H9 (cell line): ENCODE measurements at regions not wholly inside any gene's neighbourhood (a gene's known extent, or its start where the extent isn't known, plus 50 kb on each side); places are given as distances from the start of the nearest gene placed in this dataset.

ENCODE experiments used
- DNase-seq: peaks from one replicate; pipeline ENCODE4 v3.0.0-alpha.2; 2017
- H2AFZ ChIP-seq: one replicate; pipeline ENCODE4 v1.6.1; 2013; ENCODE audit warnings: mild to moderate bottlenecking, low read length, control low read depth, moderate library complexity
- H2AK5ac ChIP-seq: 2 replicates; pipeline ENCODE4 v1.6.1; 2013; ENCODE audit warnings: low read length, control low read depth, mixed read lengths; ENCODE audit not compliant: insufficient read length
- H2BK120ac ChIP-seq: one replicate; pipeline ENCODE4 v1.6.1; 2013; ENCODE audit warnings: low read depth, mild to moderate bottlenecking, low read length, control low read depth, inconsistent platforms; ENCODE audit not compliant: poor library complexity, severe bottlenecking
- H2BK12ac ChIP-seq: 2 replicates; pipeline ENCODE4 v1.6.1; 2013; ENCODE audit warnings: low read length, control low read depth, mixed read lengths, low read depth; ENCODE audit not compliant: insufficient read length
- H2BK15ac ChIP-seq: 2 replicates; pipeline ENCODE4 v1.6.1; 2013; ENCODE audit warnings: low read depth, low read length, control low read depth
- H2BK20ac ChIP-seq: one replicate; pipeline ENCODE4 v1.6.1; 2013; ENCODE audit warnings: low read depth, mild to moderate bottlenecking, low read length, control low read depth, inconsistent platforms; ENCODE audit not compliant: poor library complexity, severe bottlenecking
- H2BK5ac ChIP-seq: 2 replicates; pipeline ENCODE4 v1.6.1; 2013; ENCODE audit warnings: low read length, control low read depth, mixed read lengths; ENCODE audit not compliant: insufficient read length
- H3K14ac ChIP-seq: 2 replicates; pipeline ENCODE4 v1.6.1; 2013; ENCODE audit warnings: low read length, control low read depth; ENCODE audit not compliant: insufficient read depth
- H3K18ac ChIP-seq: 2 replicates; pipeline ENCODE4 v1.6.1; 2013; ENCODE audit warnings: low read depth, mild to moderate bottlenecking, mixed read lengths, low read length, control low read depth; ENCODE audit not compliant: insufficient read length
- H3K23ac ChIP-seq: 2 replicates; pipeline ENCODE4 v1.6.1; 2013; ENCODE audit warnings: low read length, control low read depth, mixed read lengths, low read depth; ENCODE audit not compliant: insufficient read length
- H3K23me2 ChIP-seq: 2 replicates; pipeline ENCODE4 v1.6.1; 2013; ENCODE audit warnings: low read depth, mild to moderate bottlenecking, mixed read lengths, low read length, control low read depth; ENCODE audit not compliant: insufficient read length, poor library complexity, severe bottlenecking
- H3K27ac ChIP-seq: 2 replicates; pipeline ENCODE4 v1.5.1; 2013; ENCODE audit warnings: low read length, control low read depth, mixed read lengths, low read depth; ENCODE audit not compliant: insufficient read length
- H3K27me3 ChIP-seq: 2 replicates; pipeline ENCODE4 v1.6.1; 2013; ENCODE audit warnings: low read length, control low read depth, inconsistent platforms; ENCODE audit not compliant: insufficient read depth
- H3K4ac ChIP-seq: 2 replicates; pipeline ENCODE4 v1.6.1; 2013; ENCODE audit warnings: low read depth, mild to moderate bottlenecking, control low read depth, inconsistent platforms, low read length, moderate library complexity
- H3K4me1 ChIP-seq: 2 replicates; pipeline ENCODE4 v1.6.1; 2013; ENCODE audit warnings: low read length, control low read depth, inconsistent platforms; ENCODE audit not compliant: insufficient read depth
- H3K4me2 ChIP-seq: 2 replicates; pipeline ENCODE4 v1.6.1; 2013; ENCODE audit warnings: low read length, control low read depth, mixed read lengths; ENCODE audit not compliant: insufficient read length, insufficient read depth
- H3K56ac ChIP-seq: 2 replicates; pipeline ENCODE4 v1.6.1; 2013; ENCODE audit warnings: low read depth, mild to moderate bottlenecking, mixed read lengths, low read length, control low read depth; ENCODE audit not compliant: insufficient read length
- H3K79me1 ChIP-seq: 2 replicates; pipeline ENCODE4 v1.6.1; 2013; ENCODE audit warnings: low read depth, mild to moderate bottlenecking, moderate library complexity, low read length, control low read depth, inconsistent platforms; ENCODE audit not compliant: insufficient read depth, poor library complexity, severe bottlenecking
- H3K79me2 ChIP-seq: 2 replicates; pipeline ENCODE4 v1.6.1; 2013; ENCODE audit warnings: low read length, control low read depth, inconsistent platforms; ENCODE audit not compliant: insufficient read depth
- H3K9ac ChIP-seq: 2 replicates; pipeline ENCODE4 v1.6.1; 2013; ENCODE audit warnings: low read length, control low read depth, mixed read lengths; ENCODE audit not compliant: insufficient read length; ENCODE audit errors: extremely low read depth
- H3K9me3 ChIP-seq: one replicate; pipeline ENCODE4 v1.6.1; 2013; ENCODE audit warnings: low read depth, low read length, inconsistent platforms; ENCODE audit not compliant: control insufficient read depth
- H3T11ph ChIP-seq: one replicate; pipeline ENCODE4 v1.6.1; 2013; ENCODE audit warnings: mild to moderate bottlenecking, low read length, control low read depth, inconsistent platforms
- H4K20me1 ChIP-seq: one replicate; pipeline ENCODE4 v1.6.1; 2013; ENCODE audit not compliant: control insufficient read depth, insufficient read length, insufficient read depth
- H4K5ac ChIP-seq: 2 replicates; pipeline ENCODE4 v1.6.1; 2013; ENCODE audit warnings: low read depth, mild to moderate bottlenecking, mixed read lengths, low read length, control low read depth; ENCODE audit not compliant: insufficient read length
- H4K8ac ChIP-seq: replicated peaks from 2 replicates; pipeline ENCODE4 v1.6.1; 2013; ENCODE audit warnings: low read length, control low read depth, mixed read lengths, low read depth; ENCODE audit not compliant: insufficient read length
- H4K91ac ChIP-seq: 2 replicates; pipeline ENCODE4 v1.6.1; 2013; ENCODE audit warnings: low read depth, mild to moderate bottlenecking, moderate library complexity, mixed read lengths, low read length, control low read depth; ENCODE audit not compliant: insufficient read length
- H3K27ac Mint-ChIP-seq, 3 experiments: 2 replicates in 2 of 3; 3 replicates in 1 of 3; pipeline ENCODE4 v1.8.0; 2020 to 2021; ENCODE audit warnings: mixed read lengths in 3 of 3, mild to moderate bottlenecking in 1 of 3, moderate library complexity in 1 of 3
- H3K27me3 Mint-ChIP-seq: 2 replicates; pipeline ENCODE4 v1.8.0; 2021; ENCODE audit warnings: low read depth, mild to moderate bottlenecking, moderate library complexity, mixed read lengths
- H3K36me3 Mint-ChIP-seq, 3 experiments: 2 replicates in 2 of 3; 3 replicates in 1 of 3; pipeline ENCODE4 v1.8.0; 2020 to 2021; ENCODE audit warnings: low read depth in 3 of 3, mixed read lengths in 3 of 3; ENCODE audit not compliant: insufficient read depth in 1 of 3
- H3K4me1 Mint-ChIP-seq, 2 experiments: 2 replicates each; pipeline ENCODE4 v1.8.0; 2020; ENCODE audit warnings: mixed read lengths in 2 of 2
- H3K4me3 Mint-ChIP-seq, 2 experiments: 2 replicates in 1 of 2; 3 replicates in 1 of 2; pipeline ENCODE4 v1.8.0; 2020 to 2021; ENCODE audit warnings: mild to moderate bottlenecking in 2 of 2, mixed read lengths in 2 of 2, moderate library complexity in 1 of 2
- H3K9me3 Mint-ChIP-seq, 2 experiments: 2 replicates in 1 of 2; 3 replicates in 1 of 2; pipeline ENCODE4 v1.8.0; 2020; ENCODE audit warnings: mild to moderate bottlenecking in 2 of 2, mixed read lengths in 2 of 2, moderate library complexity in 1 of 2
- WGBS: extraction: QIAGEN DNeasy Blood & Tissue Kit; methylation state at CpG from one replicate; pipeline ENCODE4 v1.1.7; 2013; ENCODE audit warnings: missing lambda C conversion rate, low lambda C conversion rate, mixed read lengths; ENCODE audit not compliant: insufficient read length; ENCODE audit errors: extremely low coverage; 5-methylcytosine and 5-hydroxymethylcytosine counted together
- TF ChIP-seq, protein P1 (sequence below): fragments of 200-600 bp; sonication (generic); conservative IDR thresholded peaks from 3 replicates; pipeline ENCODE4 v1.8.0; 2021; ENCODE audit warnings: antibody characterized with exemption, mild to moderate bottlenecking

DNA sequence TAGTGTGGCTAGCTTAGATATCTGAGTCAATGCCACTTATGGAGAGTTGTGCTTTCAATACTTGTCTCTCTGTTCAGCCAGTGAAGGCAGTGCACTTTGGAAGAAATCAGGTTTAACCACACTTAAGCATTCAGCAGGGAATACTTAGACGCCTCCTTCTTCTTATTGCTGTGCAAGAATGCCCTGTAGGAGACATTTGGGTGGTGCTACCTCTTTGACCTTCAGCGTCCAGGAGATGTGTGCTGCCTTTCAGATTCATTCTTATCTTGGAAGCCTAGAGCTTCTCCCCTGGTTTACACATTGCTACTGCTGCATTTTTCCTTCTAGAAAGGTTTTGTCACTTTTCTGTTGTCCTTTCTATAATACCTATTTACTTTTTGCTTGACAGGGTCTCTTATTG is 350.5 kb downstream of the ARL6IP6 start:
- no peak for DNase-seq
- peaks cover 4 to 6% of the 10 kb centered on the region in 2 experiments for H3K4me1 Mint-ChIP-seq
- Histone ChIP-seq H4K20me1 (no peaks in the 10 kb centered on the region), H3K14ac (no peak overlapping the region), H3K23ac (no peak overlapping the region), H3K4me2 (no peak overlapping the region), H2BK120ac (no peak overlapping the region), H4K5ac (no peak overlapping the region), H2BK5ac (no peak overlapping the region), H3K56ac (no peak overlapping the region), H4K8ac (no peak overlapping the region), H3K79me2 (no peaks in the 10 kb centered on the region), H4K91ac (no peak overlapping the region), H3K4ac (no peak overlapping the region), H2BK15ac (no peak overlapping the region), H3K18ac (no peak overlapping the region), H3K27ac (no peak overlapping the region), H2AK5ac (no peak overlapping the region), H3K23me2 (no peaks in the 10 kb centered on the region), H3K79me1 (no peaks in the 10 kb centered on the region), H2AFZ (no peak overlapping the region), H3K27me3 (no peaks in the 10 kb centered on the region), H3K4me1 (no peaks in the 10 kb centered on the region), H3T11ph (no peak overlapping the region), H3K9me3 (no peaks in the 10 kb centered on the region), H2BK20ac (no peak overlapping the region), H3K9ac (no peak overlapping the region), H2BK12ac (no peak overlapping the region)
- whole genome bisulfite sequencing: no CpG with 5 or more reads among the region's 2 CpGs
- no peak overlapping the region for H3K4me3 Mint-ChIP-seq
- H3K36me3 Mint-ChIP-seq: no peaks in the 10 kb centered on the region
- H3K9me3 Mint-ChIP-seq: no peaks in the 10 kb centered on the region
- no peaks in the 10 kb centered on the region for H3K27me3 Mint-ChIP-seq
- H3K27ac Mint-ChIP-seq: no peak overlapping the region
- TF ChIP-seq, protein P1, sequence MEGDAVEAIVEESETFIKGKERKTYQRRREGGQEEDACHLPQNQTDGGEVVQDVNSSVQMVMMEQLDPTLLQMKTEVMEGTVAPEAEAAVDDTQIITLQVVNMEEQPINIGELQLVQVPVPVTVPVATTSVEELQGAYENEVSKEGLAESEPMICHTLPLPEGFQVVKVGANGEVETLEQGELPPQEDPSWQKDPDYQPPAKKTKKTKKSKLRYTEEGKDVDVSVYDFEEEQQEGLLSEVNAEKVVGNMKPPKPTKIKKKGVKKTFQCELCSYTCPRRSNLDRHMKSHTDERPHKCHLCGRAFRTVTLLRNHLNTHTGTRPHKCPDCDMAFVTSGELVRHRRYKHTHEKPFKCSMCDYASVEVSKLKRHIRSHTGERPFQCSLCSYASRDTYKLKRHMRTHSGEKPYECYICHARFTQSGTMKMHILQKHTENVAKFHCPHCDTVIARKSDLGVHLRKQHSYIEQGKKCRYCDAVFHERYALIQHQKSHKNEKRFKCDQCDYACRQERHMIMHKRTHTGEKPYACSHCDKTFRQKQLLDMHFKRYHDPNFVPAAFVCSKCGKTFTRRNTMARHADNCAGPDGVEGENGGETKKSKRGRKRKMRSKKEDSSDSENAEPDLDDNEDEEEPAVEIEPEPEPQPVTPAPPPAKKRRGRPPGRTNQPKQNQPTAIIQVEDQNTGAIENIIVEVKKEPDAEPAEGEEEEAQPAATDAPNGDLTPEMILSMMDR: no peak
